ENCODE measurements at regions not wholly inside any gene's neighbourhood (a gene's known extent, or its start where the extent isn't known, plus 50 kb on each side); places are given as distances from the start of the nearest gene placed in this dataset.

DNA sequence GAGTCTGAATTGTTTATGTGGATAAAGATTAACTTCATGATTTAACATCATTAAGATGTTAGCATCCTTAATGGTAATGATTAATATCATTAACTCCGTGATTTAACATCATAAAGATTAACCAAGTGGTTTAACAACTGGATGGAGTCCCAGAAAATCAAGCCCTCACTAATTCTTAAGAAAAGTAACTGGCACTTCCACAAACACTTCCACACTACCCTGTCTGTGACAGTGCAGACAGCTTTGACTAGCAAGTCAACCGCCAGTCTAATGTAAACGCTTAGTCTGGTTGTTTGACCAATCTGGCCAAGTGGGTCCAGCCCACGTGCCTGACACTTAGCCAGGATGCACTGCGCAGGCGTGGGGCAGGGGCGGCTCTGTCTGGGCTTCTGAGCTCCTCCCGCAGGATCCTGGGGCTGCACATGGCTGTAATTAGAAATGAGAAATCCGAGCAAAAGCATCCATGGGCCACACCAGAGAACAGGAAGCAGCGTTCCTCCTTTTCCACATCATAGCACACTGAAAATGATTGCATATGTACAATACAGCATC is 424.2 kb downstream of the FOXA2 start:
- no peaks in the 10 kb centered on the region for H3K79me2 ChIP-seq (ENCODE audit: insufficient read depth, low read length)
- no peaks in the 10 kb centered on the region for H4K20me1 ChIP-seq (ENCODE audit: low read depth, low read length)
- H2AFZ ChIP-seq (ENCODE audit: low read depth, low read length, severe bottlenecking) = no peak overlapping the region
- no peaks in the 10 kb centered on the region for H3F3A ChIP-seq (ENCODE audit: insufficient read depth)
- TF ChIP-seq, protein P1, sequence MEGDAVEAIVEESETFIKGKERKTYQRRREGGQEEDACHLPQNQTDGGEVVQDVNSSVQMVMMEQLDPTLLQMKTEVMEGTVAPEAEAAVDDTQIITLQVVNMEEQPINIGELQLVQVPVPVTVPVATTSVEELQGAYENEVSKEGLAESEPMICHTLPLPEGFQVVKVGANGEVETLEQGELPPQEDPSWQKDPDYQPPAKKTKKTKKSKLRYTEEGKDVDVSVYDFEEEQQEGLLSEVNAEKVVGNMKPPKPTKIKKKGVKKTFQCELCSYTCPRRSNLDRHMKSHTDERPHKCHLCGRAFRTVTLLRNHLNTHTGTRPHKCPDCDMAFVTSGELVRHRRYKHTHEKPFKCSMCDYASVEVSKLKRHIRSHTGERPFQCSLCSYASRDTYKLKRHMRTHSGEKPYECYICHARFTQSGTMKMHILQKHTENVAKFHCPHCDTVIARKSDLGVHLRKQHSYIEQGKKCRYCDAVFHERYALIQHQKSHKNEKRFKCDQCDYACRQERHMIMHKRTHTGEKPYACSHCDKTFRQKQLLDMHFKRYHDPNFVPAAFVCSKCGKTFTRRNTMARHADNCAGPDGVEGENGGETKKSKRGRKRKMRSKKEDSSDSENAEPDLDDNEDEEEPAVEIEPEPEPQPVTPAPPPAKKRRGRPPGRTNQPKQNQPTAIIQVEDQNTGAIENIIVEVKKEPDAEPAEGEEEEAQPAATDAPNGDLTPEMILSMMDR (IDR thresholded peaks at IDR 0.05; ENCODE audit: insufficient read depth, low read length, poor library complexity, severe bottlenecking) = no peak
- TF ChIP-seq EZH2phosphoT487 (conservative IDR thresholded peaks at IDR 0.05; ENCODE audit: low read length) = no peak
- H3K9ac ChIP-seq (ENCODE audit: low read length) = no peak overlapping the region
- no peaks in the 10 kb centered on the region for H3K9me2 ChIP-seq (replicated peaks; ENCODE audit: insufficient read depth, low read length)
- no peaks in the 10 kb centered on the region for H3K27me3 ChIP-seq (ENCODE audit: low read length)
- H3K9me3 ChIP-seq (ENCODE audit: insufficient read depth, low read length) = no peaks in the 10 kb centered on the region
- no peak overlapping the region for H3K4me3 ChIP-seq (ENCODE audit: insufficient read depth, low read length, poor library complexity, severe bottlenecking)
- no peak overlapping the region for H3K27ac ChIP-seq (ENCODE audit: low read depth, low read length)
- no peaks in the 10 kb centered on the region for H3K36me3 ChIP-seq (ENCODE audit: low read length)
- H3K4me2 ChIP-seq (ENCODE audit: low read depth, low read length, poor library complexity, severe bottlenecking) = no peak overlapping the region

DNA sequence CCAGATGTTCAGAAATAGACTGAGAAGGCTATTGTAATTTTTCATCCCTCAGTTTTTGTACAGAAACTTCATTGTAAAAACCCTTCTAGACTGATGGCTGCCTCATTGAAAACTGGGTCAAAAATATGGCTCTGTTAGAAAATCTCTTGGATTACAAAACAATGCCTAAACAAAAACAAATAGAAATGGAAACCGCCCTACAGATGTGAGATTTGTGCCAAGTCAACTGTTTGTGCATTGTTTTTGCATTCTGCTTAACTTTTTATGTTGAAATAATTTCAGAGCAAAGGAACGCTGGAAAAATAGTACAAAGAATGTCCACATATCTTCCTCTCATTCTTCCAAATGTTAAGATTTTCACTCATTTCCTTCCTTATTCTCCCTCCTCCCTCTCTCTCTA is 425.1 kb downstream of the FOXA2 start:
- Histone ChIP-seq H3K4me2 (ENCODE audit: low read depth, low read length, poor library complexity, severe bottlenecking) (no peak overlapping the region), H2AFZ (ENCODE audit: low read depth, low read length, severe bottlenecking) (no peak overlapping the region), H3K79me2 (ENCODE audit: insufficient read depth, low read length) (no peaks in the 10 kb centered on the region), H3K27me3 (ENCODE audit: low read length) (no peaks in the 10 kb centered on the region), H3K4me3 (ENCODE audit: insufficient read depth, low read length, poor library complexity, severe bottlenecking) (no peak overlapping the region), H3K9me2 (replicated peaks; ENCODE audit: insufficient read depth, low read length) (no peaks in the 10 kb centered on the region), H3F3A (ENCODE audit: insufficient read depth) (no peaks in the 10 kb centered on the region), H4K20me1 (ENCODE audit: low read depth, low read length) (no peaks in the 10 kb centered on the region), H3K27ac (ENCODE audit: low read depth, low read length) (no peak overlapping the region), H3K9ac (ENCODE audit: low read length) (no peak overlapping the region), H3K9me3 (ENCODE audit: insufficient read depth, low read length) (no peaks in the 10 kb centered on the region), H3K36me3 (ENCODE audit: low read length) (no peaks in the 10 kb centered on the region)
- TF ChIP-seq, protein P1 (IDR thresholded peaks at IDR 0.05; ENCODE audit: insufficient read depth, low read length, poor library complexity, severe bottlenecking) = no peak
- no peak for TF ChIP-seq EZH2phosphoT487 (conservative IDR thresholded peaks at IDR 0.05; ENCODE audit: low read length)

DNA sequence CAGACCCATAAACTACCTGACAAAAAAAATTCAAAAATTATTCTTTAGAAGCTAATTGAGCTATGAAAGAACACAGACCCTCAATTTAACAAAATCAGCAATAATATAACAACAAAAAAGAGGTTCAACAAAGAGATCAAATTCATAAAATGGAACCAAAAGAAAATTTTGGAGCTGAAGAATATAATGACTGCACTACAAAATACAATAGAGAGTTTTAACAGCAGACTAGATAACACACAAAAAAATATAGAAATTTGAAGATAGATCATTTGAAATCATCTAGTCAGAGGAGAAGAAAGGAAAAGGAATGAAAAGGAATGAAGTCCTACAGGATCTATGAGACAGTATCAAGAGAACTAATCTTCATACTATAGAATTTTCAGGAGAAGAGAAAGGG is 422.1 kb downstream of the PAX1 start:
- no peak overlapping the region for H2AFZ ChIP-seq (ENCODE audit: low read depth, low read length, severe bottlenecking)
- H3K4me2 ChIP-seq (ENCODE audit: low read depth, low read length, poor library complexity, severe bottlenecking) = no peak overlapping the region
- H3K9ac ChIP-seq (ENCODE audit: low read length) = no peak overlapping the region
- no peaks in the 10 kb centered on the region for H3F3A ChIP-seq (ENCODE audit: insufficient read depth)
- no peaks in the 10 kb centered on the region for H3K9me2 ChIP-seq (replicated peaks; ENCODE audit: insufficient read depth, low read length)
- no peak overlapping the region for H3K27ac ChIP-seq (ENCODE audit: low read depth, low read length)
- no peaks in the 10 kb centered on the region for H3K27me3 ChIP-seq (ENCODE audit: low read length)
- no peaks in the 10 kb centered on the region for H3K79me2 ChIP-seq (ENCODE audit: insufficient read depth, low read length)
- no peaks in the 10 kb centered on the region for H3K36me3 ChIP-seq (ENCODE audit: low read length)
- no peak overlapping the region for H3K4me3 ChIP-seq (ENCODE audit: insufficient read depth, low read length, poor library complexity, severe bottlenecking)
- TF ChIP-seq, protein P1 (IDR thresholded peaks at IDR 0.05; ENCODE audit: insufficient read depth, low read length, poor library complexity, severe bottlenecking) = no peak
- TF ChIP-seq EZH2phosphoT487 (conservative IDR thresholded peaks at IDR 0.05; ENCODE audit: low read length) = no peak
- no peaks in the 10 kb centered on the region for H4K20me1 ChIP-seq (ENCODE audit: low read depth, low read length)
- H3K9me3 ChIP-seq (ENCODE audit: insufficient read depth, low read length) = 0 out of 2 replicates have a peak, but pooled peaks cover 5% of the 10 kb centered on the region
